ENCODE measurements at regions not wholly inside any gene's neighbourhood (a gene's known extent, or its start where the extent isn't known, plus 50 kb on each side); places are given as distances from the start of the nearest gene placed in this dataset.

- TF ChIP-seq CTCF (conservative IDR thresholded peaks at IDR 0.05 in 1 of 2, IDR thresholded peaks at IDR 0.05 in 1 of 2; ENCODE audit: extremely low read depth in 1 of 2, insufficient read depth in 1 of 2, low read depth in 1 of 2, low read length in 2 of 2) (no peak), EZH2 (IDR thresholded peaks at IDR 0.05; ENCODE audit: borderline replicate concordance, low read length) (no peak)
Observed at GRCh38 chr3:106170636-106171035, 301.8 kb upstream of the CBLB start.

Data from mammary epithelial cell (primary cell).